Sigmoid colon (tissue), 6 donors: ENCODE measurements at regions not wholly inside any gene's neighbourhood (a gene's known extent, or its start where the extent isn't known, plus 50 kb on each side); places are given as distances from the start of the nearest gene placed in this dataset.
A peak's percentile ranks its signal among the peaks of the same experiment; 100 is the strongest.

Experiments used
- DNase-seq: peaks from one replicate; pipeline ENCODE4 v3.0.0-alpha.2; 2019
- H3K27ac ChIP-seq, 4 donors: fragments of 200-600 bp; sonication (generic); one replicate each; pipeline ENCODE4 v1.5.1; 2016 to 2019; ENCODE audit warnings: mild to moderate bottlenecking in 1 of 4
- H3K27me3 ChIP-seq, 3 donors: fragments of 200-600 bp; sonication (generic); one replicate each; pipeline ENCODE4 v1.5.1; 2019; ENCODE audit warnings: mild to moderate bottlenecking in 1 of 3
- H3K36me3 ChIP-seq, 4 donors: fragments of 200-600 bp; sonication (generic); one replicate each; pipeline ENCODE4 v1.5.1; 2016 to 2019
- H3K4me1 ChIP-seq, 4 donors: fragments of 200-600 bp; sonication (generic); one replicate each; pipeline ENCODE4 v1.5.1; 2017 to 2019
- H3K4me3 ChIP-seq, 4 donors: fragments of 200-600 bp; sonication (generic); one replicate each; pipeline ENCODE4 v1.5.1; 2017 to 2019; ENCODE audit warnings: mild to moderate bottlenecking in 2 of 4, moderate library complexity in 1 of 4
- H3K9me3 ChIP-seq, 4 donors: fragments of 200-600 bp in 3 of 4; sonication (generic) in 3 of 4; one replicate each; pipeline versions ENCODE4 v1.5.1 to v1.6.1; 2013 to 2019
- EP300 ChIP-seq, 4 donors: sonication (generic); formaldehyde crosslinking; IDR thresholded peaks; one replicate each; pipeline ENCODE4 v1.6.1; 2017; ENCODE audit warnings: antibody characterized with exemption in 4 of 4
- POLR2A ChIP-seq, 2 donors: fragments of 450-650 bp; IDR thresholded peaks; one replicate each; pipeline ENCODE4 v1.6.1; 2016; ENCODE audit warnings: antibody characterized with exemption in 2 of 2, mild to moderate bottlenecking in 2 of 2, moderate library complexity in 2 of 2
- POLR2AphosphoS5 ChIP-seq, 4 donors: sonication (generic); formaldehyde crosslinking; IDR thresholded peaks; one replicate each; pipeline ENCODE4 v1.6.1; 2017; ENCODE audit warnings: antibody characterized with exemption in 4 of 4
- WGBS, 2 donors: extraction: QIAGEN DNeasy Blood & Tissue Kit; methylation state at CpG; one replicate each; pipeline ENCODE4 v1.1.7; 2013; 5-methylcytosine and 5-hydroxymethylcytosine counted together
- intact Hi-C: fragments of 100-400 bp; cut with DNase I; formaldehyde crosslinking; loops from one replicate; pipeline ENCODE4 v1.15.1; 2023
- TF ChIP-seq, protein P1 (sequence below), 4 experiments: fragments of 450-650 bp in 3 of 4; fragments of 200-600 bp in 1 of 4; IDR thresholded peaks; one replicate each; pipeline ENCODE4 v1.5.1; 2016 to 2019; ENCODE audit warnings: antibody characterized with exemption in 4 of 4, mild to moderate bottlenecking in 3 of 4, moderate library complexity in 2 of 4
- donor health status: healthy with polysubstance abuse.
- donor health status: healthy.

DNA sequence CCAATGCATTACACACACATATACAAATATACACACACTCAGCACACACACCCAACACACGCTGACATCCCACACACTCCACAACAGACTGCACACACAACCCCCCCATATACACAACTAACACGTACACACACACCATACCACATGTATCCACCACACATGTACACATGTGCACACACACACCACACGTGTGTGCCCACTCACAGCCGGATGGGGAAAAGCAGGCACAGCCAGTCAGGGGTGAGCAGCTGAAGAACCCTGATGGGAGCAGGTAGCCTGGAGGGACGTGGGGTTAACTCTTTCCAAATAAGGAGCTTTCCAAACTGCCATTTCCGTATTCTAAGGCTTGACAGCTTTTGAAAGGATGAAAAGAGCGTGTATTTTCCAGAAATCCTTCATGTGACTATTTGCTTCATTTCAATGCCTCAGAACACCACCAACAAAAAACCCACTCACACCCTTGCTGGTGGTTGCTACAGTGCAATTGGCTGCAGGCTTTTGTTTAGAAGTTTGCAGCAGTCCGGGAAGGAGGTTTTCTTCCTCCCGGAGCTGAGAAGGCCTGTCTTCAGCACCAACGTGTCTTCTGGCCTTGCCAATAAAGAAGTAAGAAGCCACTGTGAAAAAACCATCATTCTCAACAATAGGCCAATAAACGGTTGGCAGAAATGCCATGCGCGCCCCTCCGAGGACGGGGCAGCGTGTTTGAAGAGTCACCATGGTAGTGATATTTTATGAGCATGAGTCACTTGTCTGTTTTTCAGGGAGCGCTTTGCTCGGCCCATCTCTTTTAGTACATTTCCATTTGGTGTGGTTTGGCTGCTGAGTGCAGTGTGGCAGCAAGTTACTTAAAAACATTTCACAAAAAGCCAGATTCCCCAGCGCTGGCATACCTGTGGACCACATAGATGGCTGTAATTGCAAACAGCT is 131.3 kb upstream of the GMDS start:
- peak in 2 of 4 donors; percentile 32 to 34 for TF ChIP-seq POLR2AphosphoS5 (IDR thresholded peaks at IDR 0.05)
- no peak for TF ChIP-seq EP300 (IDR thresholded peaks at IDR 0.05)
- TF ChIP-seq POLR2A (IDR thresholded peaks at IDR 0.05) = no peak
- TF ChIP-seq, protein P1, sequence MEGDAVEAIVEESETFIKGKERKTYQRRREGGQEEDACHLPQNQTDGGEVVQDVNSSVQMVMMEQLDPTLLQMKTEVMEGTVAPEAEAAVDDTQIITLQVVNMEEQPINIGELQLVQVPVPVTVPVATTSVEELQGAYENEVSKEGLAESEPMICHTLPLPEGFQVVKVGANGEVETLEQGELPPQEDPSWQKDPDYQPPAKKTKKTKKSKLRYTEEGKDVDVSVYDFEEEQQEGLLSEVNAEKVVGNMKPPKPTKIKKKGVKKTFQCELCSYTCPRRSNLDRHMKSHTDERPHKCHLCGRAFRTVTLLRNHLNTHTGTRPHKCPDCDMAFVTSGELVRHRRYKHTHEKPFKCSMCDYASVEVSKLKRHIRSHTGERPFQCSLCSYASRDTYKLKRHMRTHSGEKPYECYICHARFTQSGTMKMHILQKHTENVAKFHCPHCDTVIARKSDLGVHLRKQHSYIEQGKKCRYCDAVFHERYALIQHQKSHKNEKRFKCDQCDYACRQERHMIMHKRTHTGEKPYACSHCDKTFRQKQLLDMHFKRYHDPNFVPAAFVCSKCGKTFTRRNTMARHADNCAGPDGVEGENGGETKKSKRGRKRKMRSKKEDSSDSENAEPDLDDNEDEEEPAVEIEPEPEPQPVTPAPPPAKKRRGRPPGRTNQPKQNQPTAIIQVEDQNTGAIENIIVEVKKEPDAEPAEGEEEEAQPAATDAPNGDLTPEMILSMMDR (IDR thresholded peaks at IDR 0.05) = no peak
- intact Hi-C loops = loop anchor here (5.0 kb wide), 1 partner anchor 129 kb away; the partner anchor contains the start of gene GMDS
- DNase-seq = peak; percentile 74
- Histone ChIP-seq H3K27ac (peak overlapping the region; percentile 64 to 74 (median 65)), H3K27me3 (no peaks in the 10 kb centered on the region), H3K4me3 (peak overlapping the region in 3 of 4 donors; percentile 4 to 13 (median 8)), H3K9me3 (no peaks in the 10 kb centered on the region), H3K4me1 (peaks cover 0 to 18% (median 14%) of the 10 kb centered on the region in 4 donors), H3K36me3 (no peaks in the 10 kb centered on the region)
- 37 to 64% methylated on average over 19 of the region's 19 CpGs for WGBS, 2 donors

DNA sequence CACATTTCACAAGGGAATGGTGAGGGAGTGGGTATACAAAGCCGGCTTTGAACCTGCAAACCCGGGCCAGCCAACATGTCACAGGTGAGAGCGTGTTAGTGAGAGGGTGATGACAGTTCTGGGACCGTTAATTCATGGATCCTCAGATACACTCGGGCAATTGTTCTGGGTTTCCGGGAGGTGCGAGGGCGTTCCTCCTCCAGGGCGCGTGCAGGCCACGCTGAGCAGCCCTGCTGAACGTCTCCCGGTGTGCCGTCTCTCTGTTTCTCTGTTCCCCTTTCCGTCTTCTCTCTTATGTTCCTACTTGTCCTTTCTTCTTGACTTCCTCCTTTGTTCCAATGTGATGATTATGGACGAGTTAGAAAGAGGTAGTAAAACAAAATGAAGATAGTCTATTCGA is 130.0 kb upstream of the GMDS start:
- H3K4me1 ChIP-seq = peaks cover 0 to 18% (median 14%) of the 10 kb centered on the region in 4 donors
- intact Hi-C loops = loop anchor here (5.0 kb wide), 1 partner anchor 128 kb away; the partner anchor contains the start of gene GMDS
- no peaks in the 10 kb centered on the region for H3K27me3 ChIP-seq
- WGBS, 2 donors = 93 to 95% methylated on average over 17 of the region's 17 CpGs
- no peaks in the 10 kb centered on the region for H3K9me3 ChIP-seq
- TF ChIP-seq POLR2AphosphoS5 (IDR thresholded peaks at IDR 0.05) = no peak
- TF ChIP-seq POLR2A (IDR thresholded peaks at IDR 0.05) = no peak
- TF ChIP-seq, protein P1 (IDR thresholded peaks at IDR 0.05) = no peak
- no peak overlapping the region for H3K27ac ChIP-seq
- no peak overlapping the region for H3K4me3 ChIP-seq
- DNase-seq = no peak
- no peaks in the 10 kb centered on the region for H3K36me3 ChIP-seq

DNA sequence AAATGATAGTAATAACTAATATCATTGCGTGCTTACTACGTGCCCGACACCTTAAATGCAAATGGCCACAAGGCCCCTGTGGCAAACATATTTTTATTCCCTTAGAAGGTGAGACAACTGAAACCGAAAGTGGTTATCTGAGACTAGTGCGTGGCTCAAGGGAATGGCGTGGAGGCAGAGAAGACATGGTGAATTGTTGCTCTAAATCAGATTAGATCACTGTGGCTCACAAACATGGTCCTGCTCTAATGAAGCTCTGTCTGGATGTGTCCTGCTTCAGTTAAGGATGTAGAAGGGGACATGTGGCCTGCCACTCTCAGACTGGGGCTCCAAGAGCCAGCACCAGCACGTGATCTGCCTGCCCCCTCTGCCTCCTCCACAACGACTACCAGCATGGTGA is 124.2 kb upstream of the GMDS start:
- H3K9me3 ChIP-seq = no peaks in the 10 kb centered on the region
- no peaks in the 10 kb centered on the region for H3K36me3 ChIP-seq
- no peak overlapping the region for H3K27ac ChIP-seq
- TF ChIP-seq, protein P1 (IDR thresholded peaks at IDR 0.05) = no peak
- TF ChIP-seq EP300 (IDR thresholded peaks at IDR 0.05) = no peak
- no peak for TF ChIP-seq POLR2A (IDR thresholded peaks at IDR 0.05)
- TF ChIP-seq POLR2AphosphoS5 (IDR thresholded peaks at IDR 0.05) = no peak
- intact Hi-C loops = no loop called here
- no peak for DNase-seq
- H3K27me3 ChIP-seq = no peaks in the 10 kb centered on the region
- H3K4me1 ChIP-seq = no peaks in the 10 kb centered on the region
- 92 to 96% methylated on average over 8 of the region's 8 CpGs for WGBS, 2 donors
- H3K4me3 ChIP-seq = no peak overlapping the region

DNA sequence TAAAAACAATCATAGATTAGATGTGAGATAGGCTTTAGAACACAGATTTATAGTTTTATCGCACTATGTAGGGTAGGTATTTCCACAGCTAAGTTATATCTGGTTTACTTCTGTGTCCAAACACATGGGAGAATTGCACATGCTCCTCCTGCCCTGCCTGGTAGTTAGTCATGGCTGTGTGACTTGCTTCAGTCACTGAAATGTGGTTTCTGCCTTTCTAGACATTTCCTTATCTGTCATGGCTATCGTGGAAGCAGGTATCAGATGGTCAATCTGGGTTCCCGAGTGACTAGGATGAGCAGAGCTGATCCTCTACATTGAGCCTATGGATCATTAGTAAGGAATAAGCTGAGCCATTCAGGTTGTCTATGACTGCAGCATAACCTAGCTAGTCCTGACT is 117.8 kb upstream of the GMDS start:
- no peak for DNase-seq
- TF ChIP-seq POLR2AphosphoS5 (IDR thresholded peaks at IDR 0.05) (no peak), POLR2A (IDR thresholded peaks at IDR 0.05) (no peak), EP300 (IDR thresholded peaks at IDR 0.05) (no peak)
- TF ChIP-seq, protein P1 (IDR thresholded peaks at IDR 0.05) = no peak
- 47 to 59% methylated on average over 3 of the region's 3 CpGs for WGBS, 2 donors
- Histone ChIP-seq H3K4me1 (no peaks in the 10 kb centered on the region), H3K9me3 (no peaks in the 10 kb centered on the region), H3K36me3 (peaks cover 0 to 3% (median 0%) of the 10 kb centered on the region in 4 donors), H3K27me3 (no peaks in the 10 kb centered on the region), H3K27ac (no peak overlapping the region), H3K4me3 (no peak overlapping the region)
- intact Hi-C loops = no loop called here
